Endothelial cell of umbilical vein (primary cell): ENCODE measurements at regions not wholly inside any gene's neighbourhood (a gene's known extent, or its start where the extent isn't known, plus 50 kb on each side); places are given as distances from the start of the nearest gene placed in this dataset.

Source experiments
- EZH2 ChIP-seq: IDR thresholded peaks from 2 replicates; pipeline ENCODE4 v1.6.1; 2012; ENCODE audit warnings: borderline replicate concordance, low read depth, mild to moderate bottlenecking, moderate library complexity, low read length, inconsistent platforms; ENCODE audit not compliant: severe bottlenecking
- FOS ChIP-seq: IDR thresholded peaks from 2 replicates; pipeline ENCODE4 v1.6.1; 2011; ENCODE audit warnings: mild to moderate bottlenecking, low read length, moderate library complexity, borderline replicate concordance; ENCODE audit not compliant: insufficient read depth
- GATA2 ChIP-seq: IDR thresholded peaks from 2 replicates; pipeline ENCODE4 v1.7.0; 2011; ENCODE audit warnings: low read depth, mild to moderate bottlenecking, moderate library complexity, mixed read lengths, low read length; ENCODE audit not compliant: insufficient read length, insufficient read depth
- JUN ChIP-seq: IDR thresholded peaks from 2 replicates; pipeline ENCODE4 v1.6.1; 2011; ENCODE audit warnings: borderline replicate concordance, low read depth; ENCODE audit not compliant: insufficient read length, insufficient read depth
- MYC ChIP-seq: IDR thresholded peaks from one replicate; pipeline ENCODE4 v1.6.1; 2011; ENCODE audit warnings: mild to moderate bottlenecking, low read depth, low read length
- POLR2A ChIP-seq: IDR thresholded peaks from 2 replicates; pipeline ENCODE4 v1.6.1; 2012; ENCODE audit warnings: low read depth, mild to moderate bottlenecking, control low read depth, low read length
- POLR2AphosphoS5 ChIP-seq: IDR thresholded peaks from 2 replicates; pipeline ENCODE4 v1.6.1; 2012; ENCODE audit warnings: low read depth, mild to moderate bottlenecking, control low read depth, low read length, moderate library complexity; ENCODE audit not compliant: insufficient read depth
- TF ChIP-seq, protein P1 (sequence below), 2 donors: IDR thresholded peaks; 1 replicate in 1 of 2; 2 replicates in 1 of 2; pipeline ENCODE4 v1.5.1; 2011; ENCODE audit warnings: low read length in 2 of 2, mild to moderate bottlenecking in 2 of 2, moderate library complexity in 2 of 2, control low read depth in 1 of 2, inconsistent platforms in 1 of 2, low read depth in 1 of 2; ENCODE audit not compliant: insufficient read depth in 1 of 2; ENCODE audit errors: extremely low read depth in 1 of 2
- TF ChIP-seq, protein P2 (sequence below): IDR thresholded peaks from 2 replicates; pipeline ENCODE4 v1.6.1; 2011; ENCODE audit not compliant: insufficient read depth, insufficient read length

DNA sequence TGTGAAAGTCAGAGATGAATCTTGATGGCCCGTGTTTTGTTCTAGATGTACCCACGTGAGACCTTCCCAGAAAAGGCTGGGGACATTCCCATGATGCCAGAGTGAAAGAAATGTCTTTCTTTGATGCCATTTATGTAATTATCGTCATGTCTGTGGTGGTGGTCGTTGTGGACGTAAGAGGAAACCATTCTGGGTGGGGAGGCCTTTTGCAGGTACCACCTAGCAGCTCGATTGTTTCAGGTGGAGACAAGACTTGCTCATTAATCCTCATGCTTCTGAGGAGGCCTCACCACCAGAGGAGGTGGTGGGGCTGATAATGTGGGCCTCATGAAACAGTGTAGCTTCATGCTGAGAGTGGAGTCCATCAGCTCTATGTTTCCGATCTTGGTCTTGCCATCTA, 58.1 kb upstream of the USP3 start:
- TF ChIP-seq, protein P1, sequence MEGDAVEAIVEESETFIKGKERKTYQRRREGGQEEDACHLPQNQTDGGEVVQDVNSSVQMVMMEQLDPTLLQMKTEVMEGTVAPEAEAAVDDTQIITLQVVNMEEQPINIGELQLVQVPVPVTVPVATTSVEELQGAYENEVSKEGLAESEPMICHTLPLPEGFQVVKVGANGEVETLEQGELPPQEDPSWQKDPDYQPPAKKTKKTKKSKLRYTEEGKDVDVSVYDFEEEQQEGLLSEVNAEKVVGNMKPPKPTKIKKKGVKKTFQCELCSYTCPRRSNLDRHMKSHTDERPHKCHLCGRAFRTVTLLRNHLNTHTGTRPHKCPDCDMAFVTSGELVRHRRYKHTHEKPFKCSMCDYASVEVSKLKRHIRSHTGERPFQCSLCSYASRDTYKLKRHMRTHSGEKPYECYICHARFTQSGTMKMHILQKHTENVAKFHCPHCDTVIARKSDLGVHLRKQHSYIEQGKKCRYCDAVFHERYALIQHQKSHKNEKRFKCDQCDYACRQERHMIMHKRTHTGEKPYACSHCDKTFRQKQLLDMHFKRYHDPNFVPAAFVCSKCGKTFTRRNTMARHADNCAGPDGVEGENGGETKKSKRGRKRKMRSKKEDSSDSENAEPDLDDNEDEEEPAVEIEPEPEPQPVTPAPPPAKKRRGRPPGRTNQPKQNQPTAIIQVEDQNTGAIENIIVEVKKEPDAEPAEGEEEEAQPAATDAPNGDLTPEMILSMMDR (IDR thresholded peaks at IDR 0.05; ENCODE audit: extremely low read depth in 1 of 2, insufficient read depth in 1 of 2, low read depth in 1 of 2, low read length in 2 of 2) = no peak
- TF ChIP-seq MYC = no peak
- no peak for TF ChIP-seq EZH2
- no peak for TF ChIP-seq POLR2A
- TF ChIP-seq, protein P2, sequence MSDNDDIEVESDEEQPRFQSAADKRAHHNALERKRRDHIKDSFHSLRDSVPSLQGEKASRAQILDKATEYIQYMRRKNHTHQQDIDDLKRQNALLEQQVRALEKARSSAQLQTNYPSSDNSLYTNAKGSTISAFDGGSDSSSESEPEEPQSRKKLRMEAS = no peak
- no peak for TF ChIP-seq POLR2AphosphoS5
- TF ChIP-seq FOS = no peak
- no peak for TF ChIP-seq GATA2
- TF ChIP-seq JUN = no peak
